GM19025 (cell line): ENCODE measurements at regions not wholly inside any gene's neighbourhood (a gene's known extent, or its start where the extent isn't known, plus 50 kb on each side); places are given as distances from the start of the nearest gene placed in this dataset.
"Not testable (repeated sequence)": the region's sequence is repeated elsewhere in the genome, so short reads cannot be mapped to it uniquely, and the experiment has no call there.

Experiments used
- ATAC-seq: cut with Tn5 transposase; IDR thresholded peaks from one replicate; pipeline ENCODE4 v1.9.1; 2021; ENCODE audit warnings: mild to moderate bottlenecking, low read depth, moderate library complexity; ENCODE audit not compliant: unreplicated experiment

DNA sequence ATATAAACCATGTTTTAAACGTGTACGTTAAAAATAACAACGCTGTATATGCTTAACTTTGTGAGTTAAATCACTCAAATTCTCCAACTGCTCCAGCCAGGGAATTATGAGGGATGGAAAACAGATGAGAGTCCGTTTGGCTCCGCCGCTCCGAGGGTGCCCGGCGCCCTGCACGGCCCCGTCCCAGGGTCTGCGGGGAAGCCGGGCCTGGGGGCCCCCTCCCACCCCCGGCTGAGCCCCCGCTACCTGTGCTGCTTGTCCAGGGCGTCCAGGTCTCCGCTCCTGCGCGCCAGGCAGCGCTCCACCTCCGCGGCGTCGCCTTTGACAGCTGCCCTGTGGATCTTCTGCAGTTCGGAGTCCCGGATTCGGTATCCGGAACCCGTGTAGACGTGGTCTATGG lies 415.5 kb downstream of the FOXD4L4 start:
- not testable (repeated sequence) for ATAC-seq

GRCh38 chr9:66153021-66153725 lies 416.2 kb downstream of the FOXD4L4 start:
- peak; percentile 100 for ATAC-seq

DNA sequence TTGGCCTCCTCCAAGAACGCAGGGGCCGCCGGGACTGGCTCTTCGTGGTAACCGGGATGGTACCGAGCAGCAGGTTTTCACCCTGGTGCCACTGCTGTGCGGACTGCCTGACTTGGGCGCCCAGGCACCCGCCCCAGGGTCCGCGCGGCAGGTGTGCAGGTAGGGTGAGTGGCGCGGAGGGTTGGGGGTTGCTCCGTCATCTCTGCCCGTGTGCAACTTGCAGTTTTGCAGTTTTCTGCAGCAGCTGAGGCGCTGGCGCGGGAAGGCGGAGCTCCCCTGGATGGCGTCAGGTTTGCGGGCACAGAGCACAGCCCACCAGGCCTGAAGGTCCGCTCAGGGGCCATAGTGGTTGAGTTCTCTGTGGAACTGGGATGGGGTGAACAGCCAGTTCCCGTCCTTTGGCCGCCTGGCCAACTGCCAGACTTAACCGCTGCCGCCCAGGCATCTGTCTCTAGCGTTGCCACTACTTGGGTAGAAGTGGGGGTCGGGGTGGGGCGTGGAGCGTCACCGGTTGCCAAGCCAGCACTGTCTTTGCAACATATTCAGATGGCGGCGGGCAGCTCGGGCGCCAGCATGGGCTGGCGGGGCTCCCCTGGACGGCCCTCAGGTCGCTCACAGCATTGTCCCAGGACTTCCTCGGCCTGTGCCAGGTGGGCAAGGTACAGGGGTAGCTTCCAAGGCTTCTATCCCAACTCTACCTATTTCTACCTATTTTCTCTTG lies 417.2 kb downstream of the FOXD4L4 start:
- ATAC-seq = not testable (repeated sequence)

- ATAC-seq = not testable (repeated sequence)
These were observed 445.4 kb downstream of the FOXD4L4 start for GRCh38 chr9:66182316-66182715.

DNA sequence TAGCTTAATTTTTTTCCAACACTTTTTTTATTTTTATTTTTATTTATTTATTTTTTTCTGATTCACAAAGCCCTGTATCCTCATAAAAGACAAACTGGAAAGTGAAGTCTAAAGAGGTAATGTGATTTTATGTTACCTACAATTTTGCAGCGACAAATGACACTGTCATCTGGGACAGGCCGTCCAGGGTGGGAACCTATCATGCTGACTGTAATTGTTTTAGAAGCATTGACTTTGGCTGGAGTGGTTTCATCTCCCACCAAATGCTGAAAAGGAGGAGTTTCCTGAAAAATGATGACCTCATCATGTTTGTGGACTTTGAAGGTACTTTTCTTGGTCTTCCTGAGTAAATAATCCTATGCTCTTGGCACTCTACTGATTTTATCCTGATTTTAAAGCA lies 446.7 kb downstream of the FOXD4L4 start:
- ATAC-seq = not testable (repeated sequence)

DNA sequence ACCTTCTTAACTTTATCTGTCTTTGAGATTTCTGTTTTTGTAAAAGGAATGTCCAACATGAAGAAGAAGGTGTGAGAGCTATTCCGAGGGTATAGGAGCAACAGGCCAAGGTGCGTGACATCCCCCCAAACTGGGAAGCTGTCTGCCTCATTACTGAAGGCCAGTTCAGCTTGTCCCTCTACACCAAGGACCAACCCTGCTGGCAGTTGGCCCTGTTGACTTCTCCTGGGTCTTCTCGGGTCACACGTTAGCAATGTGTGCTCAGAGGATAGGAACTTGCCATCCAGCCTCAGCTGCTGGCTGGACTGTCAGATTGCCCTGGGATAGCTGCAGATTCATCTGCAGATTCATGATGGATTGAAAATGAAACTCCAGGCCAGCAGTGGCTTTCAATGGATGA lies 460.3 kb downstream of the FOXD4L4 start:
- not testable (repeated sequence) for ATAC-seq

DNA sequence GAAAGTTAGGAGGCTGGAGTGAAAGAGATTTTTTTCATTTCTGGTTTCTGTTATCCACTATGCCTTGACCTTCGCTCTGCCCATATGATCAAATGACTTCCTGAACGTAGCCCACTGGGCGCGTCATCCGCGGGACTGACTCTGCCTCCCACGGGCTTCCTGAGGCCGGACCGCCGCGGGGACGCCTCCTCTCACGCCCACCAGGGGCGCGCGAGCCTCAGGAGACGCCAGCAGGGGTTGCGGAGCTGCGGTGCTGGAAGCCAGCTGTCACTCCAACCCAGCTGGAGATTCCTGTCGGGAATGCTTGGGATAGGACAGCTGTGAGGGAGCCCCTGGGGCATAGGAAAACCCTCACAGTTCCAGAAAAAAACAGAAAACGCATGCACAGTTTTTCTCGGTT lies 461.5 kb downstream of the FOXD4L4 start:
- ATAC-seq = not testable (repeated sequence)

DNA sequence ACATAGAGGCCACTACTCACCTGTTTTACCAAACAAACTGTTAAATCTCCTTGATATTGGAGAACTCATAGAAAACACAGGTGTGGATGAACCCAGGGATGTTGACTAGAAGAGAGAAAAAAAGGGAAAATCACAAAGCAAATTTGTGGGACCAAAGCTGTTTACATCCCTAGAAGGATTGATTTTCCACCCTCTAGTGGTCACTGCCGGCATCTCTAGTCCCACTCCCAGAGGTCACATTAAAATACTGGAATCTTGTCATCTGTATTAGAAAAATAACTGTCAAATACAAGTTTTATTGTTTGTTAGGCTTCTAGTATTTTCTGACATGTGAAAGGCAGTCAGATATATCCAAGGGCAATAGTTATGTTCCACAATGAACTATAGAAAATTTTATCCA lies 469.7 kb downstream of the FOXD4L4 start:
- ATAC-seq = not testable (repeated sequence)

GRCh38 chr9:66207914-66208313 lies 471.0 kb downstream of the FOXD4L4 start:
- not testable (repeated sequence) for ATAC-seq

DNA sequence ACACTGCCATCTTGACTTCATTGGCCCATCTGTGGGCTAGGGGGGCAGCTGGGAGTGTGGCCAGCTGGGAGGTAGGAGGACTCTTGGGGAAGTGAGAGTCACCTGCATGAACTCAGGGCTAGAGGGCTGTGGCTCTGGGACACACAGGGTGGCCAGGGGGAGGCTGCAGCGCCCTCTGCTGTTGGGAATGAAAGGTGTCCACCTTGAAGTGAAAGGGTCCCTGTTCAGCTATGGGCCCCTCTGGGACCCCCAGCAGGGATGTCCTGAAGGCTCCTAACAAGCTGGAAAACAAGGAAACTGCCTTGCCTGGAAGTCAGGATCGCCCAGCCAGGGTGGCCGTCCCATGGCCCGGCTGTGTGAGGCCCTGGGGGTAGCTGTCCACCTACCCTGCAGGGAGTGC lies 507.8 kb downstream of the FOXD4L4 start:
- ATAC-seq = not testable (repeated sequence)

DNA sequence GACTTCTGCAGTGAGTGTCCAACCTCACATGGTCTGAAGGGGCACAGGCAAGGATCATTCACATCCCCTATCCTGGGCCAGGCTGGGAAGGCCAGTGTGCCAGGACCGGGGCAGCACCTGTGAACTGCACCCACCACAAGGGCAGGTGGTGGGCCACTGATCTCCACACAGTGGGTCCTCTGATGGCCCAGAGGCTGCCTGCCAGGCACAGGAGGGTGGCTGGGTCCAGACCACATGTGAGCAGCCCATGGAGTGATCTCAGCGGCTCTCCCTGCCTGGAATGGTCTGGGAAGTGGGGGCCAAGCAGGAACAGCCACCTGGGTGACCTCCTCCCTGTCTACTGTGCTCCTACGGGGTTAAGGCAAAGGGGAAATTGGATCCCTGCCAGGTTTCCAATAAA lies 508.5 kb downstream of the FOXD4L4 start:
- ATAC-seq = not testable (repeated sequence)

GRCh38 chr9:66257581-66257980 lies 520.6 kb downstream of the FOXD4L4 start:
- ATAC-seq = not testable (repeated sequence)

DNA sequence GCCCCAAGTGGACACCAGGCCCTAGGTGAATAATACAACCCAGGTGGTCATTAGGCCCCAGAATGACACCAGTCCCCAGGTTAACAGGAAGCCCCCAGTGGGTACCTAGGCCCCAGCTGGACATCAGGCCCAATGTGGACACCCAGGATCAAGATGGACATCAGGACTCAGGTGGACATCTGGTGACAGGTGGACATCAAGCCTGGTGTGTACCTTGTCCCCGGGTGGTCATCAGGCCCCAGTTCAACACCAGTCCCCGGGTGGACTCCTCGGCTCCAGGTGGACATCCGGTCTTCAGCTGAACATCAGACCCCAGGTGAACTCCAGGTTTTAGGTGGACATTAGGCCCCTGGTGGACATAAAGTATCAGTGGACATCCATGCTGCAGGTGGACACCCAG lies 524.6 kb downstream of the FOXD4L4 start:
- not testable (repeated sequence) for ATAC-seq

DNA sequence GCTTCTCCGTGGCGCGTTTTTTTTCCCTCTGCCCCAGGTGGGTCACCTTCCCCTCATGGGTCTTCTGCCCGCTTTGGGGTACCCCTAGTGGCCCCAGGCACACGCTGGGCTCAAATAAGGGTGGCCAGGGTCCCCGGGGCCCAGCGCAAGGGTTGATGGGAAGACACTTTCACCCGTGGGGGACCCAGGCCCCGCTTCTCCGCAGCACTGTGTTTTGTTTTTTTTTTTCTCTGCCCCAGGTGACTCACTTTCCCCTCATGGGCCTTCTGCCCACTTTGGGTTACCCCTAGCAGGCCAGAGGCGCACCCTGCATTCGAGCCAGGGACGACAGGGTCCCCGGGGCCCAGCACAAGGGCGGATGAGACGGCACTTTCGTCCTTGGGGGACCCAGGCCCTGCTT lies 526.7 kb downstream of the FOXD4L4 start:
- ATAC-seq = not testable (repeated sequence)

- not testable (repeated sequence) for ATAC-seq
These were observed 527.8 kb downstream of the FOXD4L4 start for GRCh38 chr9:66264786-66265185.

DNA sequence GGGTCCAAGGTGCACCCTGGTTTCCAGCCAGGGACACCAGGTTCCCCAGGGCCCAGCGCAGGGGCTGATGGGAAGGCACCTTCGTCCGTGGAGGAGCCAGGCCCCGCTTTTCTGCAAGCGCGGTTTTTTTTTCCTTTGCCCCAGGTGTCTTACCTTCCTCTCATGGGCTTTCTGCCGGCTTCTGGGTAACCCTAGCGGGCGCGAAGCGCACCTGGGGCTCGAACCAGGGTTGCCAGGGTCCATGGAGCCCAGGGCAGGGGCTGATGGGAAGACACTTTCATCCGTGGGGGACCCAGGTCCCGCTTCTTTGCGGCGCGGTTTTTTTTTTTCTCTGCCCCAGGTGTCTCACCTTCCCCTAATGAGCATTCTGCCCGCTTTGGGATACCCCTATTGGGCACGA lies 529.3 kb downstream of the FOXD4L4 start:
- ATAC-seq = not testable (repeated sequence)

DNA sequence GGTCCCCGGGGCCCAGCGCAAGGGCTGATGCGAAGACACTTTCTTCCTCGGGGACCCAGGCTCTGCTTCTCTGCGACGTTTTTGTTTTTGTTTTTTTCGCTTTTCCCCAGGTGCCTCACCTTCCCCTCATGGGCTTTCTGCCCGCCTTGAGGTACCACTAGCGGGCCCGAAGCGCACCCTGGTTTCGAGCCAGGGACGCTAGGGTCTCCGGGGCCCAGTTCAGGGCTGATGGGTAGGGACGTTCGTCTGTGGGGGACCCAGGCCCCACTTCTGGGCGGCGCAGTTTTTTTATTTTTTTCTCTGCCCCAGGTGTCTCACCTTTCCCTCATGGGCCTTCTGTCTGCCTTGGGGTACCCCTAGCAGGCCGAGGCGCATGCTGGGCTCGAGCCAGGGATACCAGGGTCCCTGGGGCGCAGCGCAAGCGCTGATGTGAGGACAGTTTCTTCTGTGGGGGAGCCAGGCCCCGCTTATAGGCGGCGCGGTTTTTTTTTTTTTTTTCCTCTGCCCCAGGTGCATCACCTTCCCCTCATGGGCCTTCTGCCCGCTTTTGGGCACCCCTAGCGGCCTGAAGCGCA lies 530.0 kb downstream of the FOXD4L4 start:
- ATAC-seq = not testable (repeated sequence)

GRCh38 chr9:66267684-66268083 lies 530.7 kb downstream of the FOXD4L4 start:
- ATAC-seq = not testable (repeated sequence)

DNA sequence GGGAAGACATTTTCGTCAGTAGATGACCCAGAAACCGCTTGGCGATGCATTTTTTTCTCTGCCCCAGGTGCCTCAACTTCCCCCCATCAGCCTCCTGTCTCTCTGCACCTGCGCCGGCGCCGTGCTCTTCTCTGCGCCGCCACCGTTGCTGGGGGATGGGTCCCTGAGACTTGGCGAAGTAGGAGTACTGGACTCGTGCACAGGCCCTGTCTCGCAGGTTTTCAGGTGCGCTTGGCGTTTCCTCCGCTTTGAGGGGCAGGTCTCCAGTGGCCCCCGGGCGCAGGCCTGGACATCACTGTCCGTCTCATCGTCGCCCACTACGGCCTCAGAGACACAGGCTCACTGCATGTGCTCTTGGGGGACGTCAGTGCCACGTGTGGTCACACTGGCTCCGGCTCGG lies 532.1 kb downstream of the FOXD4L4 start:
- ATAC-seq = not testable (repeated sequence)

GRCh38 chr9:66269783-66270182 lies 532.8 kb downstream of the FOXD4L4 start:
- not testable (repeated sequence) for ATAC-seq

DNA sequence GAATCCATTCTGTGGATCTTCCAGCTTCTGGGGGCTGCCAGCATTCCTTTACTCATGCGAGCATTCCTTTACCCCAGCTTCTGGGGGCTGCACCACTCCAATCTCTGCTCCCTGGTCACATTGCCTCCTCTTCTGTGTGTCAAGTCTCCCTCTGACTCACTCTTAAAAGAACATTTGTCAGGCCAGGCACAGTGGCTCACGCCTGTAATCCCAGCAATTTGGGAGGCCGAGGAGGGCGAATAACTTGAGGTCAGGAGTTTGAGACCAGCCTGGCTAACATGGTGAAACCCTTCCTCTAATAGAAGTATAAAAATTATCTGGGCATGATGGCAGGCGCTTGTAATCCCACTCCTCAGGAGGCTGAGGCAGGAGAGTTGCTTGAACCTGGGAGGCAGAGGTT lies 541.9 kb downstream of the FOXD4L4 start:
- ATAC-seq = not testable (repeated sequence)
